ENCODE measurements at regions not wholly inside any gene's neighbourhood (a gene's known extent, or its start where the extent isn't known, plus 50 kb on each side); places are given as distances from the start of the nearest gene placed in this dataset.
"Not testable (repeated sequence)": the region's sequence is repeated elsewhere in the genome, so short reads cannot be mapped to it uniquely, and the experiment has no call there.

DNA sequence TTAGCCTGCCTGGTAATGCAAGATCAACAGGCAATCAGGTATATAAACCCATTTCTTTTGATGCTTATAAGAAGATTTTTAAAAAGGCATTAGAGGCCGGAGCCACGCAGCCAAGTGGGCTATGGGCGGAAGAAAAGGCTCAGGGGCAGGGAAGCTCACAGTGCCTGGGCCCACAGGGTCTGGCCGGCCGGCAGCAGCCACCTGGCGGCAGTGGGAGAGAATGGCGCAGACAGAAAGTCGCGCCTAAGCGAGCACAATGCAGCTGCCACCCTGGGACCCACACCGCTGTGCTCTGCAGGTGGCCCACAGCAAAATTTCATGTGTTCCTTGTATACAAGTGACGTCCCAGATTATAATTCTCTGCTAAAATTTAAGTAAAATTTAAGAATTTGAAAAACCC is 448.6 kb upstream of the RASGRP1 start:
- no peak for DNase-seq
- H3K4me3 Mint-ChIP-seq = no peak overlapping the region
- no peaks in the 10 kb centered on the region for H3K36me3 Mint-ChIP-seq
- peaks cover 19 to 20% of the 10 kb centered on the region in 2 donors for H3K9me3 Mint-ChIP-seq
- no peaks in the 10 kb centered on the region for H3K27me3 Mint-ChIP-seq
- no peak overlapping the region for H3K27ac Mint-ChIP-seq
- H3K4me1 Mint-ChIP-seq = no peaks in the 10 kb centered on the region
- ATAC-seq (replicated peaks) = no peak

DNA sequence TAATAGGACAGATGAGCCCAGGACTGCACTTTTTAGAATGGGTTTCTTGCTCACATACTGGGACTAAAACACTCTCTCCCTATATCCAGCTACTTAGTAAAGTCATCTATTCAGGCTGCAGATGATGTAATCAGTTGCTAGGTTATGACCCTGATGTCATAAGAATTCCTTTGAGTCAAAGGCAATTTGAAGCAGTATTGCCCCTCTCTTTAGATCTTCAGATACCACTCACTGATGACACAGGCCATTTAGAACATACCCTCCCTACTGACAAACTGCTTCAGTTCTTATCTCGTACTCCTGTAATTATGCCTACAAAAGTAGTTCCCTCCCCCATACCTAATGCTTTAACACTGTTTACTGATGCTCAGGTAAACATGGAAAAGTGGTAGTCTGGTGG is 450.1 kb upstream of the RASGRP1 start:
- peaks cover 16 to 19% of the 10 kb centered on the region in 2 donors for H3K9me3 Mint-ChIP-seq
- no peaks in the 10 kb centered on the region for H3K36me3 Mint-ChIP-seq
- H3K27ac Mint-ChIP-seq = no peak overlapping the region
- H3K4me1 Mint-ChIP-seq = no peaks in the 10 kb centered on the region
- peaks cover 0 to 8% of the 10 kb centered on the region in 2 donors for H3K27me3 Mint-ChIP-seq
- no peak overlapping the region for H3K4me3 Mint-ChIP-seq
- DNase-seq (no peak), ATAC-seq (replicated peaks) (no peak)

DNA sequence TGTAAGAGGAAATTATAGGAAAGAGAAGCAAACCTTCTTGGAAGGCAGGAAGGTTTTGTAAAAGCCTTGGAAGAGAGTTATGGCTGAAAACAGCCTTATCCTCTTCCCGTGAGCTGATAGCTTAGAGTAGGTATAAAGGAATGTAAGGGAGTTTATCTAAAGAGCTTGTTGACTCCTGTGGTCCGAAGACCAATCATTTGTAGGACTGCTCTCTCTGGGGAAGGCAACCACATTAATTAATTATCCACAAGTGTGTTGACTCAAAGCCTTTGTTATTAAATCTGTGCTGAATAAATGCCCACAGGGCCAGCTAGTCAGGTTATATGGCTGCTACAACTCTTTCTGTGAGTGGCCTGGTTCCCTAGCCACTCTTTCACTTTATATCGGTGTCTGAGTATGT is 452.1 kb upstream of the RASGRP1 start:
- H3K4me1 Mint-ChIP-seq = no peaks in the 10 kb centered on the region
- H3K4me3 Mint-ChIP-seq = no peak overlapping the region
- DNase-seq (no peak), ATAC-seq (replicated peaks) (no peak)
- H3K27me3 Mint-ChIP-seq = peaks cover 0 to 8% of the 10 kb centered on the region in 2 donors
- H3K36me3 Mint-ChIP-seq = no peaks in the 10 kb centered on the region
- no peak overlapping the region for H3K27ac Mint-ChIP-seq
- H3K9me3 Mint-ChIP-seq = peaks cover 3 to 4% of the 10 kb centered on the region in 2 donors

DNA sequence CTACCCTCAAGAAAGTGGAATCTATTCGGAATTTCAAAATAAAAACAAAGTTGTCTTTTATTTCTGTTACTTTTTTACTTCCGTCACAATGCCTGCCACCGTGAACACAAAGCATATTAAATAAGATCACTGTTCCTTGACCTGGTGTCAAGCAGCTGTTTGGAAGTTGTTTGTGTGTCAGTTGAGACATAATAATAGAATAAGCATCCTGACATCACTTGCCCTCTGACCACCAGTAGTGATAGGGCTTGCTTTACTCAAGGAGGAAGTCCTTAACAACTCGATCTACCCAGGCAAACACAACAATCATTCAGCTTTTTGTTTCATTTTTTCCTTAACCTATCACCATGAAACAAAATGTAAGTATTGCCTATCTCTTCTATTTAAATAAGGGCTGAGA is 454.4 kb upstream of the RASGRP1 start:
- no peaks in the 10 kb centered on the region for H3K4me1 Mint-ChIP-seq
- DNase-seq = no peak
- no peak overlapping the region for H3K27ac Mint-ChIP-seq
- H3K27me3 Mint-ChIP-seq = peaks cover 0 to 8% of the 10 kb centered on the region in 2 donors
- no peaks in the 10 kb centered on the region for H3K36me3 Mint-ChIP-seq
- H3K9me3 Mint-ChIP-seq = peaks cover 3 to 4% of the 10 kb centered on the region in 2 donors
- no peak overlapping the region for H3K4me3 Mint-ChIP-seq
- no peak for ATAC-seq (replicated peaks)

DNA sequence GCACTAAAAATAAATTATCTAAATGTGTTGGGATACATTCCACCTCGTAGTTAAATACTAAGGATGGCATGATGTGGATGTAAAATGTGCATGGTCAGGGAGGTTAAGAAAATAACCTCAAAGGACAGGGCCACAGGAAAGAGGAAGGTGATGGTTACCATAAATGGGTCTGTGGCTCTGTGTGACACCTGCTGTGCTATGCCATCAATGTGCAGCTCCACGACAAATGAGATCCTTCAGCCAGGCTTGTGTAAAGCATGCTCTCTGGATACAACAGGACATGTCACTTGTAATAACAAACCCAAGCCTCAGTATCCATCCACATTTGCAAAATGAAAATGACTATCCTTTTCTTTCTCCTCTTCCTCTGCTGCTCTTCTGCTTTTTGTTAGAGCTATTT is 456.7 kb upstream of the RASGRP1 start:
- Mint-ChIP-seq H3K4me3 (no peak overlapping the region), H3K36me3 (no peaks in the 10 kb centered on the region), H3K9me3 (no peaks in the 10 kb centered on the region), H3K27me3 (peaks cover 0 to 8% of the 10 kb centered on the region in 2 donors), H3K27ac (no peak overlapping the region), H3K4me1 (no peaks in the 10 kb centered on the region)
- DNase-seq (no peak), ATAC-seq (replicated peaks) (no peak)

DNA sequence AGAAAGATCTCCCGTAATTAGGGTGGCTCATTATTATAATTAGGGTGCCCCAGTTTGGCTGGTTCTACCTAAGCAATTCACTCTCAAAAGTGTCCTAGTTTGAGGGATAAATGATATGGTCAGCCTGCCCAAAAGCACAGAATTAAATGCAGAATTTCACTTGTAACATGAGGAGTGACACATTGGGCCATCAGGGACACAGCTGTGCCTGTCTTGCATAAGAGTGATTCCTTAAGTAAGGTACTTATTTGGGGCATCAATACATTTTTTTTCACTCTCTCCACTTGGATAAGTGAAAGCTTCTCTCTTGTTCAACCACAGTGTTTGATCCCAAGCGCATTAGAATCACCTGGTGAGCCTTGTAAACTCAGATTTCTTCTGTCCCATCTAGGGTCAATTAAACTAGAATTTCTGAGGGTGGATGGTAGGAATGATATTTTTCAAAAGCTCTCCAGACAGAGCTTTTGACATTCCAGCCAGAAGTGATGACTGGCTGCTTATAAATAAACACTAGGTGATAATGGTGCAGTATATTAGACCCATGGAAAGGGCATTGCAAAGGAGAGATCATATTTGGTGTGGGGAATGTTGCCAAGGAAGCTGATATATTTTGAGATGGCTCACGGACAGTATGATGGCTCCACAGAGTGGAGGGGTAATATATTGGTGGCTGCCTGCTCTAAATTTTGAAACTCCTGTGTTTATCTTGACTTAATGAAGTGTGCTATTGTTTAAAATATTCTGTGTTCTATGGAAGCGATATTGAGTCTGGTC is 458.1 kb upstream of the RASGRP1 start:
- no peaks in the 10 kb centered on the region for H3K4me1 Mint-ChIP-seq
- H3K4me3 Mint-ChIP-seq = no peak overlapping the region
- no peaks in the 10 kb centered on the region for H3K36me3 Mint-ChIP-seq
- H3K9me3 Mint-ChIP-seq = no peaks in the 10 kb centered on the region
- peaks cover 0 to 8% of the 10 kb centered on the region in 2 donors for H3K27me3 Mint-ChIP-seq
- no peak for ATAC-seq (replicated peaks)
- DNase-seq = no peak
- H3K27ac Mint-ChIP-seq = no peak overlapping the region

DNA sequence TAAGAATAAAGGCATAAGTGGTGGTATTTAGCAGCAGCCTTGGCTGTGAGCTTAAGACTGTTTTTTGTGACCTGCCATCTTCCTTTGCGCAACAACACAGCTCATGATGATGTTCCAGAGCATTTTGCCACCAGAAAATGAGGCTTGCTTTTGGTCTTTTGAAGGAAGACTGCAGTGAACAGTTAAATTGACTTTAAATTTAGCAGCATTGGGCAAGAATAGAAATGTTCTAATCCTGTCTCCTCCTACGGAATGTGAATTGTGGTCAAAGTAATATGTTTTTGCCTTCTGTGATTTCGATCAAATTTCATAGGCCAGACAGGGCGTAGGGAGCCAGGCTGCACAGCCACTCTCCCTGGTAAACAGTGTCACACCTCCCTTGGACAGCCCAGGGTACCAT is 460.7 kb upstream of the RASGRP1 start:
- Mint-ChIP-seq H3K4me1 (no peaks in the 10 kb centered on the region), H3K9me3 (no peaks in the 10 kb centered on the region), H3K36me3 (no peaks in the 10 kb centered on the region), H3K4me3 (no peak overlapping the region), H3K27ac (no peak overlapping the region), H3K27me3 (no peaks in the 10 kb centered on the region)
- no peak for ATAC-seq (replicated peaks)
- DNase-seq = no peak

DNA sequence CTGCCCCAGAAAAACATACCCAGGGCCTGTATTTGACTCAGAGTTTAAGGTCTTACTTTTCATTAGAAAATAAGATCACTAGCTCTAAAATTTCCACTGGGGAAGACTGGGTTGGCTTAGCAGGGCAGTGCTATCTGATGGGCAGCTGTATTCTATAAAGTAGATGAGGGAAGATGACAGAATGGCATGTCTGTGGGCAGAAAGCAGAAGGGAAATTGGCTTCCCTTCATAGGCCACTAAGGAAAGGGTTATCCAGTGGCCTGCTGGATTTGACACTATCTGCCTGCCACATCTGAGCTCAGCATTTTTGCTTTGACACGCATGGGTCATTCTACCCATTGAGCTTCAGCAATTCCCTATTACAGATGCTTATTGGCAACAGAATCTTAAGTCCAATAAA is 461.3 kb upstream of the RASGRP1 start:
- no peak for ATAC-seq (replicated peaks)
- DNase-seq = no peak
- Mint-ChIP-seq H3K36me3 (no peaks in the 10 kb centered on the region), H3K27ac (no peak overlapping the region), H3K9me3 (no peaks in the 10 kb centered on the region), H3K4me3 (no peak overlapping the region), H3K27me3 (no peaks in the 10 kb centered on the region), H3K4me1 (no peaks in the 10 kb centered on the region)

DNA sequence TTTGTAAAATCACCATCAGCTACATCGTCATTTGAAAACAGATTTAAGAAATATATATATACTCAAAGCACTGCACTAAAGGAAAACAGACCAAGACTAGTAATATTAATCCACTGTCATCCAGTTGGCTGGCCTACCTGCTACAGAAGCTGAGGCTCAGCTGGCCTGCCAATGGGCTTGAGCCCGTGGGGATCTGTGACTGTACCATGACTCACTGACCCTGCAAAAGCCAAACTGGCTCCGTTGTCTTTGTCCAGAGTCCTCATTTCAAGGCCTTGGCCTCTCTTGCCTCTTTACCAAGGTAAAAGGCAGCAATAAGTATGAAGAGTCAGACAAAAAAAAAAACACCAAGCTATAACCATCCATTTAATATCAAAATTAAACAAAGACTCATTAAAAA is 463.5 kb upstream of the RASGRP1 start:
- Mint-ChIP-seq H3K36me3 (no peaks in the 10 kb centered on the region), H3K4me1 (no peaks in the 10 kb centered on the region), H3K9me3 (no peaks in the 10 kb centered on the region), H3K27ac (no peak overlapping the region), H3K27me3 (no peaks in the 10 kb centered on the region), H3K4me3 (no peak overlapping the region)
- no peak for ATAC-seq (replicated peaks)
- no peak for DNase-seq

DNA sequence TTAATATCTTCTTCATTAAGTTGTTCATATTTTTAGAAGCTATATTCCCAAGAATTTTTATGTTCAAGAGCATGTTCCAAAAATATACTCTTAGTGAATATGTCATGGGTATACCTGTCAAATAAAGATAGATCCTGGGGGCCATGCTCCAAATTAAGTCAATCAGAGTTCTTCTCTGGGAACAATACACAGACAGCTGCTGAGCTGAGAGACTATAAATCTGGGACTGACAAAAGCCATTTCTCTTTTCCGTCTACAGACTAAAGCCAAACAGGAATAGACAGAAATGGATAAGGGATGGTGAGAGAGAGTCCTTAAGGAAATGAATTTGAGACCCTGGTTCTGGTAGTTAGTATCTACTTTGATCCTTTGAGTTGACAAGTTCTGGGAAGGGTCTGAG is 465.1 kb upstream of the RASGRP1 start:
- DNase-seq = no peak
- ATAC-seq (replicated peaks) = no peak

DNA sequence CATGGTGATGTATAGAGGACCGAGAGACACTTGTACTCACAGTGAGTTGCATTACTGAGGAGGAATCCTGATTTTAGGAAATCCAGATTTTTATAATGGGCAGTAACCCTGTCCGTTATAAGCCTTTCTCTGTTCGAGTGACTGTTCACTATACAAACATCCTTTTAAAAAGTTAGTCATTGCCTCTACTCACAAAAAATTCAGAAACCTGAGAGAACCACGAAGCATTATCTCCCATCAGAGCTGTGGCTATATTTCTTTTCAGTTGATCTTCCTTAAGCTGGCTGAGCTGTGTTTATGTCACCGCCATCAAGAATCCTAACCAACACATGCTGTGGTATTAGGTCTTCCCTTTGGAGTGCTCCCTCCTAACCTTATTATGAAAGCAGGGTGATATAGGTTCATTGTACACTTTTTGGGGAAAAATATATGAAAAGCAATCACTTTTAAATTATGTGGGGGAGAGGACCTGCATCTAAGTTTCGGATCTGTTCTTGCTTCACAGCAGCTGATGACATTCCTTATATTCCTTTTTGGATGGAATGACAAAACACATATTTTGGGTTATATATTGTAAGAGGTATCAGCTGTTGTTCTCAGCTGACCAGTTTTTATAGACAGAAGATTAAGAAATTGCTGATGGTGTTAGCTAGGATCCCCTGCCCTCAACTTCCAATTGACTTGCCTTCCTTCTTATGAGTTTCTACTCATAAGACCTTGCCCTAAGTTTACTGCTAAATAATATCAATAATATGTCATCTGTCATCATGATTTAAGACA is 465.9 kb upstream of the RASGRP1 start:
- Mint-ChIP-seq H3K36me3 (no peaks in the 10 kb centered on the region), H3K27ac (no peak overlapping the region), H3K4me3 (no peak overlapping the region), H3K27me3 (no peaks in the 10 kb centered on the region), H3K4me1 (no peaks in the 10 kb centered on the region), H3K9me3 (no peaks in the 10 kb centered on the region)
- ATAC-seq (replicated peaks) (no peak), DNase-seq (no peak)

More for the DNA sequence above, 465.1 kb upstream of the RASGRP1 start:
- Mint-ChIP-seq H3K36me3 (no peaks in the 10 kb centered on the region), H3K27ac (no peak overlapping the region), H3K4me1 (no peaks in the 10 kb centered on the region), H3K27me3 (no peaks in the 10 kb centered on the region), H3K4me3 (no peak overlapping the region), H3K9me3 (no peaks in the 10 kb centered on the region)

DNA sequence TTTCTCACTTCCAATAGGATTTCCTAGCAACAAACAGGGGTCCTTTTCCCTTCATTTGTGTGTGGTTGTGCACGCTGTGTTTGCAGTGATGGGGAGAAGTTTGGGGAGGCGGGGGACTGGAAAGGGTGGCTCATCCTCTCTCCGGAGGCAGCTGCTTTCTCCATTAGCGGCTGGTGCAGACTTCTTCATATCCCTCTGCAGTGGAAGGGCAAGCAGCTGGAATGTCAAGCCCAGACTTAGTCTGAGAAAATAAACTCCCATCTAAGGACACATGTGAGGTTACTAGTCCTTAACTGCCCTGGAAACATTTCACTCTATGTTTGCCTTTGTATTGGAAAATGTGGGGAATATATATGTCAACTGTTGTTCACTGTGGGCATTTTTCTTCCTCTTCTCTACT is 467.0 kb upstream of the RASGRP1 start:
- Mint-ChIP-seq H3K27me3 (no peaks in the 10 kb centered on the region), H3K4me1 (no peaks in the 10 kb centered on the region), H3K9me3 (no peaks in the 10 kb centered on the region), H3K4me3 (no peak overlapping the region), H3K27ac (no peak overlapping the region), H3K36me3 (no peaks in the 10 kb centered on the region)
- no peak for DNase-seq
- no peak for ATAC-seq (replicated peaks)

DNA sequence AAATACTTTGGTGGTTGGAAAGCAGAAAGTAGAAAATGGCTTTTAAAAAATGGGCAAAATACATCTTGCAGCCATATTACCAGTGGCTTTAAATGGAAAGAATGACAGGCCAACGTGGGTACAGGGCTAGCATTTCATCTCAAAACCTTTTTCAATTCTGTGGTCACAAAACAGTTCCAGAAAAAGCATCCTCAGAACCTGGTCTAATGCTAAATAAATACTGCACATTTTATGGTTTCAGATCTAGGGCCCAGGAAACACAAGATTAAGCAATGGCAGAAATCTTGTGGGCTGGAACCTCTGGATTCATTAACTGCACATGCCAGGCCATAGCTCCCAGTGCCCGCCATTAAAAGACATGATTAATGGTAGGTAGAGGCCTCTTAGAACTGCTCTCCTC is 470.2 kb upstream of the RASGRP1 start:
- ATAC-seq (replicated peaks) (no peak), DNase-seq (no peak)
- no peaks in the 10 kb centered on the region for H3K36me3 Mint-ChIP-seq
- no peak overlapping the region for H3K27ac Mint-ChIP-seq
- H3K9me3 Mint-ChIP-seq = no peaks in the 10 kb centered on the region
- no peaks in the 10 kb centered on the region for H3K27me3 Mint-ChIP-seq
- no peaks in the 10 kb centered on the region for H3K4me1 Mint-ChIP-seq
- no peak overlapping the region for H3K4me3 Mint-ChIP-seq

DNA sequence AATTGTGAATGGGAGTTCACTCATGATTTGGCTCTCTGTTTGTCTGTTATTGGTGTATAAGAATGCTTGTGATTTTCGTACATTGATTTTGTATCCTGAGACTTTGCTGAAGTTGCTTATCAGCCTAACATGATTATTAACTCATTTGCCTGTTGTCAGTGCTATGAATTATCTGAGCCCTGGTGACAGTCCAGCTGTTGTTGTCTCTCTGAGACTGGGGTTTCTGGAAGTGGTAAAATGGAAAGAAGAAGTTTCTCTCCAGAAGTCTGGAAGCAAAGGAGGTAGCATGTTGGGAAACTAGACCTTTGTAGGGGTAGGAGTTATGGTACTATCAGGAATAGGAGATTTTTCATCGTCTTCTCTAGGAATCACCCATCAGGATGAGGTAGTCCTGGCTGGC is 473.0 kb upstream of the RASGRP1 start:
- H3K9me3 Mint-ChIP-seq; H3K36me3 Mint-ChIP-seq; H3K27ac Mint-ChIP-seq; DNase-seq; H3K4me1 Mint-ChIP-seq; H3K4me3 Mint-ChIP-seq; ATAC-seq (replicated peaks): not testable (repeated sequence)
- peaks cover 4 to 17% of the 10 kb centered on the region in 2 donors for H3K27me3 Mint-ChIP-seq

DNA sequence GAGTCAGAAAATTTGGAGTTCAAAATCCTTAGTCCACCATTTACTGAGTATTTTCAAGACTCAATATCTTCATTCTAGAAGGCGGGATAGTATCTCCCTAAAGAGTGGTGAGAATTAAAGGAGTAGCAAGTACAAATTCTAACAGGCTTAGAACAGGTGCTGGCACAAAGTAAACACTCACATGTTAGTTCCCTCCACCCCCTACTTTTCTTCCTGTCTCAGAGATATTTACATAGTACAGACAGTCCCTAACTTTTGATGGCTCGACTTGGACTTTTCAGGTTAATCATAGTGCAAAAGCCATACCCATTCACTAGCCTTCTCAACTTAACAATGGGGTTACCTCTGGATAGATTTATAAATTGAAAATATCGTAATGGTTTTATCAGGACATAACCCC is 476.2 kb upstream of the RASGRP1 start:
- Mint-ChIP-seq H3K9me3 (peaks cover 0 to 2% of the 10 kb centered on the region in 2 donors), H3K36me3 (no peaks in the 10 kb centered on the region), H3K27me3 (peaks cover 4 to 17% of the 10 kb centered on the region in 2 donors), H3K4me3 (no peak overlapping the region), H3K27ac (no peak overlapping the region), H3K4me1 (no peaks in the 10 kb centered on the region)
- ATAC-seq (replicated peaks) = no peak
- no peak for DNase-seq

Measured in stimulated activated naive B cell treated with anti-CD40 and anti-IgM and Interleukin-4, amounts not matched to agents 10 μg/mL and 1 μg/mL and 100 μg/mL, for 72 hours (primary cell).